SK-N-SH treated with all-trans-retinoic acid at 6 μM for 48 hours (cell line): ENCODE measurements at regions not wholly inside any gene's neighbourhood (a gene's known extent, or its start where the extent isn't known, plus 50 kb on each side); places are given as distances from the start of the nearest gene placed in this dataset.

Source experiments
- GLIS3 ChIP-seq: fragments of 250-450 bp; sonication (Bioruptor Pico); IDR thresholded peaks from 2 replicates; pipeline ENCODE4 v1.5.0; 2020; ENCODE audit warnings: mild to moderate bottlenecking, moderate library complexity
- ISL1 ChIP-seq: fragments of 250-450 bp; sonication (Bioruptor Pico); IDR thresholded peaks from 2 replicates; pipeline ENCODE4 v2.1.2; 2022; ENCODE audit warnings: mild to moderate bottlenecking, moderate library complexity
- SNAI2 ChIP-seq: fragments of 250-450 bp; sonication (Bioruptor Pico); IDR thresholded peaks from 2 replicates; pipeline ENCODE4 v1.5.0; 2020; ENCODE audit warnings: mild to moderate bottlenecking, moderate library complexity
- TOX ChIP-seq: fragments of 250-450 bp; sonication (Bioruptor Pico); IDR thresholded peaks from 2 replicates; pipeline ENCODE4 v1.8.0; 2021; ENCODE audit warnings: mild to moderate bottlenecking, moderate library complexity, borderline replicate concordance
- ZNF8 ChIP-seq: fragments of 450-650 bp; formaldehyde crosslinking; IDR thresholded peaks from 2 replicates; pipeline ENCODE4 v1.5.0; 2020; ENCODE audit warnings: mild to moderate bottlenecking, moderate library complexity
- TF ChIP-seq, protein P1 (sequence below): fragments of 250-450 bp; sonication (Bioruptor Pico); IDR thresholded peaks from 2 replicates; pipeline ENCODE4 v1.5.1; 2021; ENCODE audit warnings: mild to moderate bottlenecking, moderate library complexity
- TF ChIP-seq, protein P2 (sequence below): fragments of 250-450 bp; sonication (Bioruptor Pico); IDR thresholded peaks from 2 replicates; pipeline ENCODE4 v1.8.0; 2021; ENCODE audit warnings: low read depth, mild to moderate bottlenecking, moderate library complexity, borderline replicate concordance
- TF ChIP-seq, protein P3 (sequence below): fragments of 250-450 bp; sonication (Bioruptor Pico); IDR thresholded peaks from 2 replicates; pipeline ENCODE4 v1.8.0; 2020; ENCODE audit warnings: mild to moderate bottlenecking, moderate library complexity, borderline replicate concordance

DNA sequence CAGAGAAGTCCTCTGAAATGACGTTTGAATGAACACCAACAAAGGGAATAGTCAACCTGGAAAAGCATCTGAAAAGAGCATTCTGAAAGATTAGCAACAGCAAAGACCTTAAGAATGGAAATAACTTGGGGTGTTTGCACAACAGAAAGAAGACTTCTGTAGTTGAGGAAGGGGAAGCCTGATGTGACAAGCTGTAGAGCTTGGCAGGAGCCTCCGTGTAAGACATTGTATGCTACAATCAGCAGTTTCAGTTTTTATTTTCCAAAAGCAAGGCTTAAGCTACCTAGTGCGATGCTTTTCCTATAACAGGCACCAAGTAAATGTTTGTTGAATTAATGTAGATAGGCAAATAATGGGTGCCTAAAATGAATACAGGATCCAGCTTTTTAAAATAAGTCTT lies 484.0 kb downstream of the SPRY1 start:
- TF ChIP-seq TOX (CRISPR knock-in tag) (no peak), SNAI2 (CRISPR knock-in tag) (no peak), ISL1 (no peak), GLIS3 (CRISPR knock-in tag) (no peak), ZNF8 (CRISPR knock-in tag) (no peak)
- TF ChIP-seq, protein P1, sequence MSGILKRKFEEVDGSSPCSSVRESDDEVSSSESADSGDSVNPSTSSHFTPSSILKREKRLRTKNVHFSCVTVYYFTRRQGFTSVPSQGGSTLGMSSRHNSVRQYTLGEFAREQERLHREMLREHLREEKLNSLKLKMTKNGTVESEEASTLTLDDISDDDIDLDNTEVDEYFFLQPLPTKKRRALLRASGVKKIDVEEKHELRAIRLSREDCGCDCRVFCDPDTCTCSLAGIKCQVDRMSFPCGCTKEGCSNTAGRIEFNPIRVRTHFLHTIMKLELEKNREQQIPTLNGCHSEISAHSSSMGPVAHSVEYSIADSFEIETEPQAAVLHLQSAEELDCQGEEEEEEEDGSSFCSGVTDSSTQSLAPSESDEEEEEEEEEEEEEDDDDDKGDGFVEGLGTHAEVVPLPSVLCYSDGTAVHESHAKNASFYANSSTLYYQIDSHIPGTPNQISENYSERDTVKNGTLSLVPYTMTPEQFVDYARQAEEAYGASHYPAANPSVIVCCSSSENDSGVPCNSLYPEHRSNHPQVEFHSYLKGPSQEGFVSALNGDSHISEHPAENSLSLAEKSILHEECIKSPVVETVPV (CRISPR knock-in tag): no peak
- TF ChIP-seq, protein P2, sequence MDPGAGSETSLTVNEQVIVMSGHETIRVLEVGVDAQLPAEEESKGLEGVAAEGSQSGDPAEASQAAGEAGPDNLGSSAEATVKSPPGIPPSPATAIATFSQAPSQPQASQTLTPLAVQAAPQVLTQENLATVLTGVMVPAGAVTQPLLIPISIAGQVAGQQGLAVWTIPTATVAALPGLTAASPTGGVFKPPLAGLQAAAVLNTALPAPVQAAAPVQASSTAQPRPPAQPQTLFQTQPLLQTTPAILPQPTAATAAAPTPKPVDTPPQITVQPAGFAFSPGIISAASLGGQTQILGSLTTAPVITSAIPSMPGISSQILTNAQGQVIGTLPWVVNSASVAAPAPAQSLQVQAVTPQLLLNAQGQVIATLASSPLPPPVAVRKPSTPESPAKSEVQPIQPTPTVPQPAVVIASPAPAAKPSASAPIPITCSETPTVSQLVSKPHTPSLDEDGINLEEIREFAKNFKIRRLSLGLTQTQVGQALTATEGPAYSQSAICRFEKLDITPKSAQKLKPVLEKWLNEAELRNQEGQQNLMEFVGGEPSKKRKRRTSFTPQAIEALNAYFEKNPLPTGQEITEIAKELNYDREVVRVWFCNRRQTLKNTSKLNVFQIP (CRISPR knock-in tag): no peak
- TF ChIP-seq, protein P3, sequence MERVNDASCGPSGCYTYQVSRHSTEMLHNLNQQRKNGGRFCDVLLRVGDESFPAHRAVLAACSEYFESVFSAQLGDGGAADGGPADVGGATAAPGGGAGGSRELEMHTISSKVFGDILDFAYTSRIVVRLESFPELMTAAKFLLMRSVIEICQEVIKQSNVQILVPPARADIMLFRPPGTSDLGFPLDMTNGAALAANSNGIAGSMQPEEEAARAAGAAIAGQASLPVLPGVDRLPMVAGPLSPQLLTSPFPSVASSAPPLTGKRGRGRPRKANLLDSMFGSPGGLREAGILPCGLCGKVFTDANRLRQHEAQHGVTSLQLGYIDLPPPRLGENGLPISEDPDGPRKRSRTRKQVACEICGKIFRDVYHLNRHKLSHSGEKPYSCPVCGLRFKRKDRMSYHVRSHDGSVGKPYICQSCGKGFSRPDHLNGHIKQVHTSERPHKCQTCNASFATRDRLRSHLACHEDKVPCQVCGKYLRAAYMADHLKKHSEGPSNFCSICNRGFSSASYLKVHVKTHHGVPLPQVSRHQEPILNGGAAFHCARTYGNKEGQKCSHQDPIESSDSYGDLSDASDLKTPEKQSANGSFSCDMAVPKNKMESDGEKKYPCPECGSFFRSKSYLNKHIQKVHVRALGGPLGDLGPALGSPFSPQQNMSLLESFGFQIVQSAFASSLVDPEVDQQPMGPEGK (CRISPR knock-in tag): no peak
